C1 segment of cervical spinal cord (tissue), 14 donors: ENCODE measurements at regions not wholly inside any gene's neighbourhood (a gene's known extent, or its start where the extent isn't known, plus 50 kb on each side); places are given as distances from the start of the nearest gene placed in this dataset.

Experiments
- DNase-seq, 14 donors: peaks; one replicate each; lab custom pipeline; 2025; lab: John Stamatoyannopoulos, UW

- DNase-seq: no peak
Observed at GRCh38 chr5:155402927-155403640, 389.5 kb downstream of the KIF4B start.

GRCh38 chr5:155406815-155407214, 393.3 kb downstream of the KIF4B start:
- DNase-seq: no peak

GRCh38 chr5:155408465-155408864, 394.9 kb downstream of the KIF4B start:
- no peak for DNase-seq

GRCh38 chr5:155416765-155417164, 403.2 kb downstream of the KIF4B start:
- no peak for DNase-seq

GRCh38 chr5:155418960-155419579, 405.5 kb downstream of the KIF4B start:
- no peak for DNase-seq

- no peak for DNase-seq
Observed at GRCh38 chr5:155430192-155430591, 416.6 kb downstream of the KIF4B start.

GRCh38 chr5:155434267-155434666, 420.7 kb downstream of the KIF4B start:
- DNase-seq: no peak

- DNase-seq: no peak
Observed at GRCh38 chr5:155434681-155435080, 421.1 kb downstream of the KIF4B start.

- no peak for DNase-seq
Observed at GRCh38 chr5:155441849-155442248, 428.3 kb downstream of the KIF4B start.

GRCh38 chr5:155451106-155451505, 437.6 kb downstream of the KIF4B start:
- no peak for DNase-seq

- no peak for DNase-seq
Observed at GRCh38 chr5:155455791-155456514, 442.4 kb downstream of the KIF4B start.

- no peak for DNase-seq
Observed at GRCh38 chr5:155459889-155460500, 446.4 kb downstream of the KIF4B start.

- DNase-seq: no peak
Observed at GRCh38 chr5:155460501-155460931, 447.0 kb downstream of the KIF4B start.

GRCh38 chr5:155461304-155461703, 447.7 kb downstream of the KIF4B start:
- no peak for DNase-seq

GRCh38 chr5:155466851-155467250, 453.3 kb downstream of the KIF4B start:
- no peak for DNase-seq

- no peak for DNase-seq
Observed at GRCh38 chr5:155471027-155471426, 457.5 kb downstream of the KIF4B start.

- DNase-seq: no peak
Observed at GRCh38 chr5:155472780-155473179, 459.2 kb downstream of the KIF4B start.

GRCh38 chr5:155475318-155475717, 461.8 kb downstream of the KIF4B start:
- DNase-seq: no peak

GRCh38 chr5:155480731-155481131, 467.2 kb downstream of the KIF4B start:
- no peak for DNase-seq

GRCh38 chr5:155481182-155481581, 467.6 kb downstream of the KIF4B start:
- DNase-seq: no peak

GRCh38 chr5:155482428-155482827, 468.9 kb downstream of the KIF4B start:
- no peak for DNase-seq

- no peak for DNase-seq
Observed at GRCh38 chr5:155485386-155485785, 471.8 kb downstream of the KIF4B start.
